ENCODE measurements at regions not wholly inside any gene's neighbourhood (a gene's known extent, or its start where the extent isn't known, plus 50 kb on each side); places are given as distances from the start of the nearest gene placed in this dataset.

GRCh38 chr7:36002900-36003299 lies 150.2 kb upstream of the EEPD1 start:
- H3K36me3 ChIP-seq, result no peaks in the 10 kb centered on the region
- TF ChIP-seq POLR2AphosphoS5 (IDR thresholded peaks at IDR 0.05) (no peak), CTCF (IDR thresholded peaks at IDR 0.05) (no peak), POLR2A (IDR thresholded peaks at IDR 0.05) (no peak)
- no peak overlapping the region for H3K27ac ChIP-seq
- no peak for DNase-seq (ENCODE audit: low spot score)
- no peak overlapping the region for H3K4me3 ChIP-seq
- H3K9me3 ChIP-seq, result no peaks in the 10 kb centered on the region
- 61% methylated on average over 2 of the region's 2 CpGs for WGBS
- intact Hi-C loops (cut with DNase I), result no loop called here
- no peaks in the 10 kb centered on the region for H3K4me1 ChIP-seq (replicated peaks)
- H3K27me3 ChIP-seq (replicated peaks; ENCODE audit: insufficient read depth), result no peaks in the 10 kb centered on the region

- H3K27ac ChIP-seq, result no peak overlapping the region
- no peaks in the 10 kb centered on the region for H3K27me3 ChIP-seq (replicated peaks; ENCODE audit: insufficient read depth)
- no peaks in the 10 kb centered on the region for H3K9me3 ChIP-seq
- H3K4me3 ChIP-seq, result no peak overlapping the region
- H3K4me1 ChIP-seq (replicated peaks), result no peaks in the 10 kb centered on the region
- intact Hi-C loops (cut with DNase I), result no loop called here
- no peak for DNase-seq (ENCODE audit: low spot score)
- TF ChIP-seq CTCF (IDR thresholded peaks at IDR 0.05), result no peak
- TF ChIP-seq POLR2A (IDR thresholded peaks at IDR 0.05), result no peak
- no peak for TF ChIP-seq POLR2AphosphoS5 (IDR thresholded peaks at IDR 0.05)
- 100% methylated on average over 1 of the region's 1 CpG for WGBS
- H3K36me3 ChIP-seq, result no peaks in the 10 kb centered on the region
Measured at GRCh38 chr7:36003343-36003742, 149.7 kb upstream of the EEPD1 start.

GRCh38 chr7:36005293-36005692 lies 147.8 kb upstream of the EEPD1 start:
- DNase-seq (ENCODE audit: low spot score), result no peak
- Histone ChIP-seq H3K4me1 (replicated peaks) (no peaks in the 10 kb centered on the region), H3K27ac (no peak overlapping the region), H3K27me3 (replicated peaks; ENCODE audit: insufficient read depth) (no peaks in the 10 kb centered on the region), H3K36me3 (no peaks in the 10 kb centered on the region), H3K9me3 (no peaks in the 10 kb centered on the region), H3K4me3 (no peak overlapping the region)
- intact Hi-C loops (cut with DNase I), result no loop called here
- TF ChIP-seq CTCF (IDR thresholded peaks at IDR 0.05) (no peak), POLR2A (IDR thresholded peaks at IDR 0.05) (no peak), POLR2AphosphoS5 (IDR thresholded peaks at IDR 0.05) (no peak)
- 70% methylated on average over 3 of the region's 3 CpGs for WGBS

GRCh38 chr7:36005876-36006275 lies 147.2 kb upstream of the EEPD1 start:
- no peak for DNase-seq (ENCODE audit: low spot score)
- intact Hi-C loops (cut with DNase I), result no loop called here
- Histone ChIP-seq H3K36me3 (no peaks in the 10 kb centered on the region), H3K4me3 (no peak overlapping the region), H3K27ac (no peak overlapping the region), H3K27me3 (replicated peaks; ENCODE audit: insufficient read depth) (no peaks in the 10 kb centered on the region), H3K9me3 (no peaks in the 10 kb centered on the region), H3K4me1 (replicated peaks) (no peaks in the 10 kb centered on the region)
- TF ChIP-seq POLR2AphosphoS5 (IDR thresholded peaks at IDR 0.05) (no peak), CTCF (IDR thresholded peaks at IDR 0.05) (no peak), POLR2A (IDR thresholded peaks at IDR 0.05) (no peak)

GRCh38 chr7:36006636-36007229 lies 146.3 kb upstream of the EEPD1 start:
- no peak for DNase-seq (ENCODE audit: low spot score)

More at GRCh38 chr7:36006636-36007229, 146.3 kb upstream of the EEPD1 start:
- intact Hi-C loops (cut with DNase I), result no loop called here
- TF ChIP-seq POLR2A (IDR thresholded peaks at IDR 0.05) (no peak), POLR2AphosphoS5 (IDR thresholded peaks at IDR 0.05) (no peak), CTCF (IDR thresholded peaks at IDR 0.05) (no peak)
- H3K27ac ChIP-seq, result no peak overlapping the region
- H3K4me1 ChIP-seq (replicated peaks), result no peaks in the 10 kb centered on the region
- H3K4me3 ChIP-seq, result no peak overlapping the region
- WGBS, result 85% methylated on average over 5 of the region's 5 CpGs
- no peaks in the 10 kb centered on the region for H3K27me3 ChIP-seq (replicated peaks; ENCODE audit: insufficient read depth)
- no peaks in the 10 kb centered on the region for H3K9me3 ChIP-seq
- no peaks in the 10 kb centered on the region for H3K36me3 ChIP-seq
